H9 (cell line): ENCODE measurements at regions not wholly inside any gene's neighbourhood (a gene's known extent, or its start where the extent isn't known, plus 50 kb on each side); places are given as distances from the start of the nearest gene placed in this dataset.

Source experiments
- DNase-seq: peaks from one replicate; pipeline ENCODE4 v3.0.0-alpha.2; 2017
- H2AFZ ChIP-seq: one replicate; pipeline ENCODE4 v1.6.1; 2013; ENCODE audit warnings: mild to moderate bottlenecking, low read length, control low read depth, moderate library complexity
- H2AK5ac ChIP-seq: 2 replicates; pipeline ENCODE4 v1.6.1; 2013; ENCODE audit warnings: low read length, control low read depth, mixed read lengths; ENCODE audit not compliant: insufficient read length
- H2BK120ac ChIP-seq: one replicate; pipeline ENCODE4 v1.6.1; 2013; ENCODE audit warnings: low read depth, mild to moderate bottlenecking, low read length, control low read depth, inconsistent platforms; ENCODE audit not compliant: poor library complexity, severe bottlenecking
- H2BK12ac ChIP-seq: 2 replicates; pipeline ENCODE4 v1.6.1; 2013; ENCODE audit warnings: low read length, control low read depth, mixed read lengths, low read depth; ENCODE audit not compliant: insufficient read length
- H2BK15ac ChIP-seq: 2 replicates; pipeline ENCODE4 v1.6.1; 2013; ENCODE audit warnings: low read depth, low read length, control low read depth
- H2BK20ac ChIP-seq: one replicate; pipeline ENCODE4 v1.6.1; 2013; ENCODE audit warnings: low read depth, mild to moderate bottlenecking, low read length, control low read depth, inconsistent platforms; ENCODE audit not compliant: poor library complexity, severe bottlenecking
- H2BK5ac ChIP-seq: 2 replicates; pipeline ENCODE4 v1.6.1; 2013; ENCODE audit warnings: low read length, control low read depth, mixed read lengths; ENCODE audit not compliant: insufficient read length
- H3K14ac ChIP-seq: 2 replicates; pipeline ENCODE4 v1.6.1; 2013; ENCODE audit warnings: low read length, control low read depth; ENCODE audit not compliant: insufficient read depth
- H3K18ac ChIP-seq: 2 replicates; pipeline ENCODE4 v1.6.1; 2013; ENCODE audit warnings: low read depth, mild to moderate bottlenecking, mixed read lengths, low read length, control low read depth; ENCODE audit not compliant: insufficient read length
- H3K23ac ChIP-seq: 2 replicates; pipeline ENCODE4 v1.6.1; 2013; ENCODE audit warnings: low read length, control low read depth, mixed read lengths, low read depth; ENCODE audit not compliant: insufficient read length
- H3K23me2 ChIP-seq: 2 replicates; pipeline ENCODE4 v1.6.1; 2013; ENCODE audit warnings: low read depth, mild to moderate bottlenecking, mixed read lengths, low read length, control low read depth; ENCODE audit not compliant: insufficient read length, poor library complexity, severe bottlenecking
- H3K27ac ChIP-seq: 2 replicates; pipeline ENCODE4 v1.5.1; 2013; ENCODE audit warnings: low read length, control low read depth, mixed read lengths, low read depth; ENCODE audit not compliant: insufficient read length
- H3K27me3 ChIP-seq: 2 replicates; pipeline ENCODE4 v1.6.1; 2013; ENCODE audit warnings: low read length, control low read depth, inconsistent platforms; ENCODE audit not compliant: insufficient read depth
- H3K4ac ChIP-seq: 2 replicates; pipeline ENCODE4 v1.6.1; 2013; ENCODE audit warnings: low read depth, mild to moderate bottlenecking, control low read depth, inconsistent platforms, low read length, moderate library complexity
- H3K4me1 ChIP-seq: 2 replicates; pipeline ENCODE4 v1.6.1; 2013; ENCODE audit warnings: low read length, control low read depth, inconsistent platforms; ENCODE audit not compliant: insufficient read depth
- H3K4me2 ChIP-seq: 2 replicates; pipeline ENCODE4 v1.6.1; 2013; ENCODE audit warnings: low read length, control low read depth, mixed read lengths; ENCODE audit not compliant: insufficient read length, insufficient read depth
- H3K56ac ChIP-seq: 2 replicates; pipeline ENCODE4 v1.6.1; 2013; ENCODE audit warnings: low read depth, mild to moderate bottlenecking, mixed read lengths, low read length, control low read depth; ENCODE audit not compliant: insufficient read length
- H3K79me1 ChIP-seq: 2 replicates; pipeline ENCODE4 v1.6.1; 2013; ENCODE audit warnings: low read depth, mild to moderate bottlenecking, moderate library complexity, low read length, control low read depth, inconsistent platforms; ENCODE audit not compliant: insufficient read depth, poor library complexity, severe bottlenecking
- H3K79me2 ChIP-seq: 2 replicates; pipeline ENCODE4 v1.6.1; 2013; ENCODE audit warnings: low read length, control low read depth, inconsistent platforms; ENCODE audit not compliant: insufficient read depth
- H3K9ac ChIP-seq: 2 replicates; pipeline ENCODE4 v1.6.1; 2013; ENCODE audit warnings: low read length, control low read depth, mixed read lengths; ENCODE audit not compliant: insufficient read length; ENCODE audit errors: extremely low read depth
- H3K9me3 ChIP-seq: one replicate; pipeline ENCODE4 v1.6.1; 2013; ENCODE audit warnings: low read depth, low read length, inconsistent platforms; ENCODE audit not compliant: control insufficient read depth
- H3T11ph ChIP-seq: one replicate; pipeline ENCODE4 v1.6.1; 2013; ENCODE audit warnings: mild to moderate bottlenecking, low read length, control low read depth, inconsistent platforms
- H4K20me1 ChIP-seq: one replicate; pipeline ENCODE4 v1.6.1; 2013; ENCODE audit not compliant: control insufficient read depth, insufficient read length, insufficient read depth
- H4K5ac ChIP-seq: 2 replicates; pipeline ENCODE4 v1.6.1; 2013; ENCODE audit warnings: low read depth, mild to moderate bottlenecking, mixed read lengths, low read length, control low read depth; ENCODE audit not compliant: insufficient read length
- H4K8ac ChIP-seq: replicated peaks from 2 replicates; pipeline ENCODE4 v1.6.1; 2013; ENCODE audit warnings: low read length, control low read depth, mixed read lengths, low read depth; ENCODE audit not compliant: insufficient read length
- H4K91ac ChIP-seq: 2 replicates; pipeline ENCODE4 v1.6.1; 2013; ENCODE audit warnings: low read depth, mild to moderate bottlenecking, moderate library complexity, mixed read lengths, low read length, control low read depth; ENCODE audit not compliant: insufficient read length
- H3K27ac Mint-ChIP-seq, 3 experiments: 2 replicates in 2 of 3; 3 replicates in 1 of 3; pipeline ENCODE4 v1.8.0; 2020 to 2021; ENCODE audit warnings: mixed read lengths in 3 of 3, mild to moderate bottlenecking in 1 of 3, moderate library complexity in 1 of 3
- H3K27me3 Mint-ChIP-seq: 2 replicates; pipeline ENCODE4 v1.8.0; 2021; ENCODE audit warnings: low read depth, mild to moderate bottlenecking, moderate library complexity, mixed read lengths
- H3K36me3 Mint-ChIP-seq, 3 experiments: 2 replicates in 2 of 3; 3 replicates in 1 of 3; pipeline ENCODE4 v1.8.0; 2020 to 2021; ENCODE audit warnings: low read depth in 3 of 3, mixed read lengths in 3 of 3; ENCODE audit not compliant: insufficient read depth in 1 of 3
- H3K4me1 Mint-ChIP-seq, 2 experiments: 2 replicates each; pipeline ENCODE4 v1.8.0; 2020; ENCODE audit warnings: mixed read lengths in 2 of 2
- H3K4me3 Mint-ChIP-seq, 2 experiments: 2 replicates in 1 of 2; 3 replicates in 1 of 2; pipeline ENCODE4 v1.8.0; 2020 to 2021; ENCODE audit warnings: mild to moderate bottlenecking in 2 of 2, mixed read lengths in 2 of 2, moderate library complexity in 1 of 2
- H3K9me3 Mint-ChIP-seq, 2 experiments: 2 replicates in 1 of 2; 3 replicates in 1 of 2; pipeline ENCODE4 v1.8.0; 2020; ENCODE audit warnings: mild to moderate bottlenecking in 2 of 2, mixed read lengths in 2 of 2, moderate library complexity in 1 of 2
- CTCF ChIP-seq: fragments of 200-600 bp; sonication (generic); conservative IDR thresholded peaks from 3 replicates; pipeline ENCODE4 v1.8.0; 2021; ENCODE audit warnings: antibody characterized with exemption, mild to moderate bottlenecking
- WGBS: extraction: QIAGEN DNeasy Blood & Tissue Kit; methylation state at CpG from one replicate; pipeline ENCODE4 v1.1.7; 2013; ENCODE audit warnings: missing lambda C conversion rate, low lambda C conversion rate, mixed read lengths; ENCODE audit not compliant: insufficient read length; ENCODE audit errors: extremely low coverage; 5-methylcytosine and 5-hydroxymethylcytosine counted together

- H4K5ac ChIP-seq = no peak overlapping the region
- Mint-ChIP-seq H3K4me1 (no peaks in the 10 kb centered on the region), H3K27me3 (no peaks in the 10 kb centered on the region), H3K36me3 (no peaks in the 10 kb centered on the region), H3K9me3 (no peaks in the 10 kb centered on the region), H3K27ac (no peak overlapping the region), H3K4me3 (no peak overlapping the region)
- DNase-seq = no peak
- no peaks in the 10 kb centered on the region for H3K79me1 ChIP-seq
- no peak overlapping the region for H3K23ac ChIP-seq
- no peak overlapping the region for H2BK5ac ChIP-seq
- H2BK20ac ChIP-seq = no peak overlapping the region
- H3T11ph ChIP-seq = no peak overlapping the region
- no peaks in the 10 kb centered on the region for H3K23me2 ChIP-seq
- H3K4me1 ChIP-seq = no peaks in the 10 kb centered on the region
- H3K9me3 ChIP-seq = no peaks in the 10 kb centered on the region
- H2BK120ac ChIP-seq = no peak overlapping the region
- H3K4me2 ChIP-seq = no peak overlapping the region
- H4K20me1 ChIP-seq = no peaks in the 10 kb centered on the region
- H3K79me2 ChIP-seq = no peaks in the 10 kb centered on the region
- peak; percentile 52 for TF ChIP-seq CTCF
- H3K27ac ChIP-seq = no peak overlapping the region
- H2AK5ac ChIP-seq = no peak overlapping the region
- H3K9ac ChIP-seq = no peak overlapping the region
- no peak overlapping the region for H2AFZ ChIP-seq
- no peak overlapping the region for H3K18ac ChIP-seq
- no peak overlapping the region for H3K56ac ChIP-seq
- no peak overlapping the region for H3K4ac ChIP-seq
- no peak overlapping the region for H2BK15ac ChIP-seq
- no peak overlapping the region for H4K91ac ChIP-seq
- H4K8ac ChIP-seq = no peak overlapping the region
- H3K27me3 ChIP-seq = no peaks in the 10 kb centered on the region
- no peak overlapping the region for H3K14ac ChIP-seq
- no peak overlapping the region for H2BK12ac ChIP-seq
- WGBS = no CpG with 5 or more reads among the region's 5 CpGs
Observed at GRCh38 chr10:10056961-10057360, 960.7 kb upstream of the CELF2 start.
